AG04450 (cell line): ENCODE measurements at regions not wholly inside any gene's neighbourhood (a gene's known extent, or its start where the extent isn't known, plus 50 kb on each side); places are given as distances from the start of the nearest gene placed in this dataset.

ENCODE experiments used
- CTCF ChIA-PET: fragments of 300-600, 350-600 bp; formaldehyde crosslinking; extraction: SDS; loops from one replicate; lab custom pipeline; 2022; ENCODE audit warnings: antibody characterized with exemption, inconsistent platforms; lab: Charles Lee
- POLR2A ChIA-PET: fragments of 350-600 bp; formaldehyde crosslinking; extraction: SDS; loops from one replicate; lab custom pipeline; 2021; ENCODE audit warnings: antibody characterized with exemption, inconsistent platforms; lab: Yijun Ruan, JAX
- DNase-seq: peaks from one replicate; pipeline ENCODE4 v3.0.0-alpha.2; 2011; ENCODE audit warnings: low read depth, low spot score
- H3K27ac ChIP-seq: one replicate; pipeline ENCODE4 v1.5.1; 2012; ENCODE audit warnings: low read depth, low read length, control low read depth
- H3K27me3 ChIP-seq: one replicate; pipeline ENCODE4 v1.6.0; 2012; ENCODE audit warnings: low read length; ENCODE audit not compliant: control insufficient read depth, insufficient read depth
- H3K4me3 ChIP-seq: 2 replicates; pipeline ENCODE4 v1.5.1; 2011; ENCODE audit warnings: mild to moderate bottlenecking, low read depth, low read length, control low read depth
- H3K9me3 ChIP-seq: 2 replicates; pipeline ENCODE4 v1.5.1; 2012; ENCODE audit warnings: low read length; ENCODE audit not compliant: control insufficient read depth, insufficient read depth
- TF ChIP-seq, protein P1 (sequence below): IDR thresholded peaks from 2 replicates; pipeline ENCODE4 v1.5.1; 2011; ENCODE audit warnings: low read depth, low read length, control low read depth, inconsistent platforms

DNA sequence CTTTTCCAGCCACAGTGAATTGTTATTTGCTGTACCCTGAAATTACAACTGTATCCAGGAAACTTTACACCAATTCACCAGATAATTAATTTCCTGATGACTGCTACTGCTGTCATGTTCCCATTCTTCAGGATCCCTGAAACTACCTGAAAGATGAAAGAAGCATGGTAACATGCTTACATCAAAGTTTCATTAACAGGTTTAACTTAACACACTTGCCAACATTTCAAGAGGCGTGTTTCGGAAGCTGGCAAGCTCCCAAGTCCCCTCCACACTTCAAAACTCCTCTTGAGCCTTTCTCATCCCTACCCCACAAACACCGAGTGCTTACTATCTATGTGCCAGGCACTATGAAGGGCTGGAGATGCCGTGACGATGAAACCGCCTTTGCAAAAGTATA lies 88.6 kb downstream of the MPP7 start:
- ChIA-PET POLR2A (no interaction called here), CTCF (interaction anchor here (1.7 kb wide), 1 partner anchor 28 kb away, joined by 3 read pairs; no protein-coding TSS in a partner anchor)

DNA sequence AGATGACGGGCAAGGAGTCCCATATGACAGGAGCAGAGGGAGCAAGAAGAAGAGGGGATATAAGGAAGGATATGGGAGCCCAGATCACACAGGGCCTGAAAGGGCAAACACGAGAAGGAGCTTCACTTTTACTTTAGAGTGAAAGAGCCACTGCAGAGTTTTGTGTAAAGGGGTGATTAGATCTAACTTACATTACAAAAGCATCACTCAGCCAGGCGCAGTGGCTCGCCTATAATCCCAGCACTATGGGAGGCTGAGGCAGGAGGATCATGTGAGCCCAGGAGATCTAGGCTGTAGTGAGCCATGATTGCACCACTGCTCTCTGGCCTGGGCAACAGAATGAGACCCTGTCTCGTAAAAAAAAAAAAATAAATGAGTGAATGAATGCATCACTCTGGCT lies 91.1 kb downstream of the MPP7 start:
- DNase-seq = no peak
- ChIA-PET POLR2A (no interaction called here), CTCF (no interaction called here)
- Histone ChIP-seq H3K9me3 (no peaks in the 10 kb centered on the region), H3K4me3 (no peak overlapping the region), H3K27me3 (no peaks in the 10 kb centered on the region), H3K27ac (no peak overlapping the region)
- TF ChIP-seq, protein P1, sequence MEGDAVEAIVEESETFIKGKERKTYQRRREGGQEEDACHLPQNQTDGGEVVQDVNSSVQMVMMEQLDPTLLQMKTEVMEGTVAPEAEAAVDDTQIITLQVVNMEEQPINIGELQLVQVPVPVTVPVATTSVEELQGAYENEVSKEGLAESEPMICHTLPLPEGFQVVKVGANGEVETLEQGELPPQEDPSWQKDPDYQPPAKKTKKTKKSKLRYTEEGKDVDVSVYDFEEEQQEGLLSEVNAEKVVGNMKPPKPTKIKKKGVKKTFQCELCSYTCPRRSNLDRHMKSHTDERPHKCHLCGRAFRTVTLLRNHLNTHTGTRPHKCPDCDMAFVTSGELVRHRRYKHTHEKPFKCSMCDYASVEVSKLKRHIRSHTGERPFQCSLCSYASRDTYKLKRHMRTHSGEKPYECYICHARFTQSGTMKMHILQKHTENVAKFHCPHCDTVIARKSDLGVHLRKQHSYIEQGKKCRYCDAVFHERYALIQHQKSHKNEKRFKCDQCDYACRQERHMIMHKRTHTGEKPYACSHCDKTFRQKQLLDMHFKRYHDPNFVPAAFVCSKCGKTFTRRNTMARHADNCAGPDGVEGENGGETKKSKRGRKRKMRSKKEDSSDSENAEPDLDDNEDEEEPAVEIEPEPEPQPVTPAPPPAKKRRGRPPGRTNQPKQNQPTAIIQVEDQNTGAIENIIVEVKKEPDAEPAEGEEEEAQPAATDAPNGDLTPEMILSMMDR = no peak

More for the DNA sequence above, 88.6 kb downstream of the MPP7 start:
- H3K27me3 ChIP-seq = no peaks in the 10 kb centered on the region
- TF ChIP-seq, protein P1 = no peak
- DNase-seq = no peak
- no peak overlapping the region for H3K4me3 ChIP-seq
- no peaks in the 10 kb centered on the region for H3K9me3 ChIP-seq
- no peak overlapping the region for H3K27ac ChIP-seq

DNA sequence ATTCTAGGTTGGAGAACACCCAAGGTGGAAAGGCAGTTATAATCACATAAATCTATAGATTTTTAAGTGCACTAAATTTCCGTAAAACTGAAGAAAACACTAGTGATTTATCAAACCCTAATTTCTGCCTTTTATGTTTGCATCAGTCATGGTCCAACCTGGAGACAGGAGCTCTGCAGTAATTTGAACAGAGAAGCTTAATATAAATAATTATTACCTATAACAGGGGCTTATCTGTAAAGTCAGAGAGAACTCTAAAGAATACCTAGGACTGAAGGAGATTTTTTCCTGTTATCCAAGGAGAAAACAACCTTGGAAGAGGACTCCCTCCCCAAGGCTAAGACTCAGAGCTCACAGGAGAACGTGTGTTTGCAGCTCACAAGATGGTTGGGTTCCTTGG lies 95.1 kb downstream of the MPP7 start:
- no peak for DNase-seq
- no peak overlapping the region for H3K27ac ChIP-seq
- ChIA-PET CTCF (no interaction called here), POLR2A (no interaction called here)
- TF ChIP-seq, protein P1 = no peak
- H3K4me3 ChIP-seq = no peak overlapping the region
- H3K27me3 ChIP-seq = no peaks in the 10 kb centered on the region
- no peaks in the 10 kb centered on the region; the same call in 1 of the 2 replicates for H3K9me3 ChIP-seq

DNA sequence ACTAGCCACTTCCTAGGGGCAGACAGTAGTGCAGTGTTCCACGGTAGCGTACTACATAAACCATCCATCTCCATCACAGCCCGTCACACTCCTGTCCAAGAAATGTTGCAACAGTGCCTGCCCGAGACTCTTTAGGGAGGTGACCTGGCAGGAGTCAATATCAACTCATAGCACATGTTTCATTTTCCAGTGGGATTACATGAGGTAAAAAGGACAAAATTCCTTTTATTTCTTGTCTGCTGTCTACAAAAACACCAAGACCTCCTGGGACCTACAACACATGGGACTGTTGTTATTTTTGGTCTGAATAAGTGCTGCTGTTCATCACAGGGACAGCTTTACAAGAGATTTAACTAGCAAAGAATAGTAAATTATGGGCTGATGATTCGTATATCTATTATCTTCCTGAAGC lies 99.9 kb downstream of the MPP7 start:
- Histone ChIP-seq H3K4me3 (no peak overlapping the region), H3K27ac (no peak overlapping the region), H3K9me3 (no peaks in the 10 kb centered on the region; the same call in 1 of the 2 replicates), H3K27me3 (no peaks in the 10 kb centered on the region)
- ChIA-PET CTCF (no interaction called here), POLR2A (no interaction called here)
- TF ChIP-seq, protein P1 = no peak
- no peak for DNase-seq

DNA sequence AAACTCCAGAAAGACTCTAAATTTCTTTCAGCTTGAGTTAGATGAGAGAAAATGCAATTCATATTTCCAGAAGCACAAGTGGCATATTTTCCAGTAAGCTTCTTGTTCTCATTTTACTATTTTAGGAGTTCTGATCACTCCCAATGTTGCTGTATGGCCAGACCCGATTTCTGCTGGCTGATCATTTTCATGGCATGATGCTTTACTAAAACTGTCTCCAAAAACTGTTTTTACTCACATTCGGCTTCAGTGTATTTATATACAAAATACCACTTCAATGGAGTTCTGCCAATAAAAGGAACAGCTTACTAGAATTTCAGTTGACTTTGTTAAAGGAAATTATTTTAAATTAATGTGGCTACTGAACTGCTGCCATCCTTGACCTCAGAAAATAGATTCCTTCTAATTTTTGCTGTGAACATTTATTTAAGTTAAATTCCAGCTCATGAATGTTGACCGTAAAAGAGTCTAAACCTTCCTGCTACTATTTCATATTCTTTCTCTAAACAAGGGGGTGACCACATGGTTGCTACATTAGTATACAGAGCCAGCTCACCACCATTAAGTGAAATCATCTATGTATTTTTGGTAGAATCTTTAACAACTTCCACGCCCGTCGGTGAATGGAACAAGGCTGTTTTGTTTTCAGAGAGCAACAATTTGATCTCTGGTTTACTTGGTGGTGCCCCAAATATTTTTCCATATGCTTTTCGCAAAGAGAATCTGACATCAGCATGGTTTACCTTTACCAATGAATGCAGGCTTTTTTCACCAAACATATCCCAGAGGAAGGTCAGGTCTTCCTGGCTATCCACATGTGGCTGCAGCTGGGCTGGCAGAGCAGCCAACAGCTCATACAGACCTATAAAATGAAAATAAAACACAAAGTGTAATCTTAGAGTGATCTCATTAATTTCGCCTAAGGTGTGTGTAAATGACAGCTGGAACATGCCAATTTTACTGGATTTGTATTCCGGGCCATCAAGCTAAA lies 101.2 kb downstream of the MPP7 start:
- ChIA-PET POLR2A (interaction anchor here (2.4 kb wide), 1 partner anchor 16 kb away, joined by 7 read pairs; no protein-coding TSS in a partner anchor), CTCF (interaction anchor here (1.0 to 2.0 kb wide), 4 partner anchors 22 to 459 kb away, joined by 4 to 7 read pairs (median 6); no protein-coding TSS in a partner anchor)
- no peaks in the 10 kb centered on the region for H3K27me3 ChIP-seq
- no peaks in the 10 kb centered on the region; the same call in 1 of the 2 replicates for H3K9me3 ChIP-seq
- no peak overlapping the region for H3K27ac ChIP-seq
- TF ChIP-seq, protein P1 = no peak
- DNase-seq = no peak
- no peak overlapping the region for H3K4me3 ChIP-seq
